ENCODE measurements at regions not wholly inside any gene's neighbourhood (a gene's known extent, or its start where the extent isn't known, plus 50 kb on each side); places are given as distances from the start of the nearest gene placed in this dataset.

DNA sequence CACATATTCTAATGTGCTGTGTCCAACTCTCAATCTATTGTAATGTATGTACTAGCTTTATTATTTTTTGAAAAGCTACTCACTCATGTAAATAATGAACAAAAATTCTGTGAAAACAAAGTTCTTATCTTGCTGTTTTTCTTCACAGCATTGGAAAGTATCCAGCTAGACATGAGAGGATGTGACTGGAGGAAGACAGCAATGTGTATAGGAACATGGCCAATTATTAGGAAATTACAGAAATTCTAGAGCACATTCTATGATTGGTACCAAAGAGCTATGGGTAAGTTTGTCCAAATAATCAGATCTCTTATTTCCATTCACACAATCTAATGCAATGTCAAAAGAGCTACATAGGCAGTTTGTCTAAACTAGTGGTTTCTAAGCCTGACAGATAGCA is 1100.2 kb downstream of the FSCB start (continued):
- TF ChIP-seq, protein P1, sequence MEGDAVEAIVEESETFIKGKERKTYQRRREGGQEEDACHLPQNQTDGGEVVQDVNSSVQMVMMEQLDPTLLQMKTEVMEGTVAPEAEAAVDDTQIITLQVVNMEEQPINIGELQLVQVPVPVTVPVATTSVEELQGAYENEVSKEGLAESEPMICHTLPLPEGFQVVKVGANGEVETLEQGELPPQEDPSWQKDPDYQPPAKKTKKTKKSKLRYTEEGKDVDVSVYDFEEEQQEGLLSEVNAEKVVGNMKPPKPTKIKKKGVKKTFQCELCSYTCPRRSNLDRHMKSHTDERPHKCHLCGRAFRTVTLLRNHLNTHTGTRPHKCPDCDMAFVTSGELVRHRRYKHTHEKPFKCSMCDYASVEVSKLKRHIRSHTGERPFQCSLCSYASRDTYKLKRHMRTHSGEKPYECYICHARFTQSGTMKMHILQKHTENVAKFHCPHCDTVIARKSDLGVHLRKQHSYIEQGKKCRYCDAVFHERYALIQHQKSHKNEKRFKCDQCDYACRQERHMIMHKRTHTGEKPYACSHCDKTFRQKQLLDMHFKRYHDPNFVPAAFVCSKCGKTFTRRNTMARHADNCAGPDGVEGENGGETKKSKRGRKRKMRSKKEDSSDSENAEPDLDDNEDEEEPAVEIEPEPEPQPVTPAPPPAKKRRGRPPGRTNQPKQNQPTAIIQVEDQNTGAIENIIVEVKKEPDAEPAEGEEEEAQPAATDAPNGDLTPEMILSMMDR (conservative IDR thresholded peaks at IDR 0.05; ENCODE audit: low read depth in 2 of 2) = no peak
- TF ChIP-seq ETS1 (IDR thresholded peaks at IDR 0.05) (no peak), EZH2 (IDR thresholded peaks at IDR 0.05; ENCODE audit: low read depth, unreplicated experiment) (no peak), ZNF114 (CRISPR knock-in tag; IDR thresholded peaks at IDR 0.05) (no peak), POLR2AphosphoS5 (IDR thresholded peaks at IDR 0.05; ENCODE audit: low read depth) (no peak), CREB1 (CRISPR knock-in tag; IDR thresholded peaks at IDR 0.05; ENCODE audit: low read depth) (no peak), STAT1 (IDR thresholded peaks at IDR 0.05; ENCODE audit: unreplicated experiment) (no peak), JUNB (IDR thresholded peaks at IDR 0.05; ENCODE audit: unreplicated experiment) (no peak)

DNA sequence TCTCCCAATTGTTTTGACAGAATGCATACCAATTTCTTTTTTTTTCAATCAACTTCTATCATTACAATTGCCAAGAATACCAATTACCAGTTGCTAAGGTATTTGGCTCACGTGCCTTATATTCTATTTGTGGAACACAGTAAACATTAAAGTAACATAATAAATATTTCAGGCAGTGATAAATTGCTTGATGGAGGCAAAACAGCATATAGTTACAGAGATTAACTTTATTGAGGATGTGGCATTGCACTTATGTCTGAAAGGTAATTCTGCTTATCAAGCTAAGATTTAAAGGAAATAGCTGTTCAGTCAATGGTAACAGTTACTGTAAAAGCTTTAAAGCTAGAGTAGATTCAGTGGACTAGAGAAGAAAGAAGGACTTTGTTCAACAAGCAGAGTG is 1107.8 kb downstream of the FSCB start:
- Histone ChIP-seq H3K27me3 (ENCODE audit: insufficient read depth) (no peaks in the 10 kb centered on the region), H3K9me2 (ENCODE audit: insufficient read depth) (no peaks in the 10 kb centered on the region), H3K79me2 (replicated peaks; ENCODE audit: insufficient read depth) (no peaks in the 10 kb centered on the region), H3K36me3 (ENCODE audit: insufficient read depth) (no peaks in the 10 kb centered on the region), H4K20me1 (replicated peaks; ENCODE audit: insufficient read depth) (no peaks in the 10 kb centered on the region), H2AFZ (no peak overlapping the region), H3K27ac (ENCODE audit: low read depth) (no peak overlapping the region), H3K4me2 (no peak overlapping the region), H3K4me1 (ENCODE audit: insufficient read depth) (no peaks in the 10 kb centered on the region), H3F3A (replicated peaks; ENCODE audit: low read depth) (no peaks in the 10 kb centered on the region), H3K4me3 (no peak overlapping the region)
- Mint-ChIP-seq H3K27me3 (ENCODE audit: insufficient read depth, low read depth, poor library complexity) (no peaks in the 10 kb centered on the region), H3K4me1 (no peaks in the 10 kb centered on the region), H3K9me3 (no peaks in the 10 kb centered on the region; the same call in 2 of the 3 replicates), H3K27ac (no peak overlapping the region), H3K36me3 (ENCODE audit: low read depth) (no peaks in the 10 kb centered on the region), H3K4me3 (no peak overlapping the region)
- ATAC-seq (no peak), DNase-seq (ENCODE audit: low spot score) (no peak)
- TF ChIP-seq ZNF462 (CRISPR knock-in tag; IDR thresholded peaks at IDR 0.05) = no peak
- TF ChIP-seq, protein P1 (conservative IDR thresholded peaks at IDR 0.05; ENCODE audit: low read depth in 2 of 2) = no peak
- TF ChIP-seq ETS1 (IDR thresholded peaks at IDR 0.05) = no peak
- TF ChIP-seq CREB1 (CRISPR knock-in tag; IDR thresholded peaks at IDR 0.05; ENCODE audit: low read depth) = no peak
- TF ChIP-seq ZNF331 (CRISPR knock-in tag; IDR thresholded peaks at IDR 0.05; ENCODE audit: low read depth) = no peak
- no peak for TF ChIP-seq EZH2phosphoT487 (IDR thresholded peaks at IDR 0.05; ENCODE audit: unreplicated experiment)
- TF ChIP-seq NANOG (IDR thresholded peaks at IDR 0.05; ENCODE audit: borderline replicate concordance) = no peak

Measured in GM23338 (cell line).